GM12873 (cell line): ENCODE measurements at regions not wholly inside any gene's neighbourhood (a gene's known extent, or its start where the extent isn't known, plus 50 kb on each side); places are given as distances from the start of the nearest gene placed in this dataset.

Experiments
- CTCF ChIP-seq: IDR thresholded peaks from 2 replicates; pipeline ENCODE4 v1.5.1; 2012; ENCODE audit warnings: low read depth, mild to moderate bottlenecking, moderate library complexity, low read length, control low read depth; ENCODE audit not compliant: insufficient read depth; ENCODE audit errors: missing control alignments

DNA sequence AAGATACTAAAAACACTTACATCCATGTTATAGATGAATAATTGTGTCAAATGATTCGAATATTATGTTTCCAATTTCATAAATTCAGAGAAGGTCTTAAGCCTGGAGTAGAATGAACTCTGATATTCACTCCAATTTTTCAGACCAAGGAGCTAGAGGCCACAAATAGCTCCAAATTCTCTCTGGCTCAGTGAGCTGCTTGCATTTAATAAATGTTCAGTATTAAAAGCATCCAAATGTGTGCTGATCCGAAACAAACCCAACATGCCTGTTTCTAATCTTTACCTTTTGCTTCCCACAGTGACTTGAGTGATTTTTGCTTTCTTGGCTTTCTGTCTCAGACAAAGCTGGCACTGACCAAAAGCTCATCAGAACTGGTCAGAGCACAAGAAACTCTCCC, 291.4 kb downstream of the CCDC85A start:
- TF ChIP-seq CTCF: no peak

DNA sequence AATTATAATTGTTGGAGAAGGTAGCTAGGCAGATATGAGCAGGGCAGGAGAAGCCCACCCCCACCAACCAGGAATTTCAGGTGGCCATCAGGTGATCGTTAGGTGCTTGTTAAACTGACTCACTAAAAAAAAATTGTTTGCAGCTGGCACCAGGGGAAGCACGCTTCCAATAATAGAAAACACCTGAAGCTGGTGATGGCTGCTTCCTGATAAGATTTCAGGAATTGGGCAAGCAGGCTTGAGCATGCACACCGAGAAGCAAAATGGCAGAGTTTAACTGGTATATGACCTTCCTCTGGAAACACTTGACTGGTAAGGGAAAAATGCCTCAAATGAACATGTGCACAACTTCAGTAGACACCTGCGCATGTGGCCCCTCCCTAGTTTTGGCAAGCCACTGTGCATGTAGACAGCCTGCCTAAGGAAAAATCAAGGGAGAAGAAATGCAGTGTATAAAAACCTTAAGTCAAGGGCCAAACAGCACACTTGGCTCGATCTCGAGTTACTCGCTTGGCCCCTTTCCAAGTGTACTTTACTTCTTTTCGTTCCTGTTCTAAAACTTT, 292.8 kb downstream of the CCDC85A start:
- no peak for TF ChIP-seq CTCF

- TF ChIP-seq CTCF: no peak
Observed at GRCh38 chr2:56478027-56478426, 294.2 kb downstream of the CCDC85A start.

DNA sequence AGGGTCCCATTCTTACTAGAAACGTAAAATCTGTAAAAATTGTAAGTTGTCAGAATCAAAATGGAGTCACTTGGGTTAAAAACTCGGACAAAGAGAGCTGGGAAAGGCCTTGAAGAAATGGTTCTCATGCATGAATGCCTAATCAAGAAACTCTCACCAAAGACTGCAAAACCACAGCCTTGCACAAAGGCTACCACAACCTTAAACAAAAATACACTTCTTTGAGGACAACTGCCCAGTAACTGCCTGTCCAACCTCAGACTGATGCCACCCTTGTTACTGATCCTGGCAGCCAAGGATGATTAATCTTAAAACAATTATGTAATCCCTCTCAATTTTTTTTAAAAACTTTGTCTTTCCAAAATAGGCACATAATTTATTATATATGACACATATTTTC, 299.3 kb downstream of the CCDC85A start:
- TF ChIP-seq CTCF: no peak

GRCh38 chr2:56484906-56485305, 301.1 kb downstream of the CCDC85A start:
- TF ChIP-seq CTCF: no peak

GRCh38 chr2:56500317-56500716, 316.5 kb downstream of the CCDC85A start:
- TF ChIP-seq CTCF: no peak

DNA sequence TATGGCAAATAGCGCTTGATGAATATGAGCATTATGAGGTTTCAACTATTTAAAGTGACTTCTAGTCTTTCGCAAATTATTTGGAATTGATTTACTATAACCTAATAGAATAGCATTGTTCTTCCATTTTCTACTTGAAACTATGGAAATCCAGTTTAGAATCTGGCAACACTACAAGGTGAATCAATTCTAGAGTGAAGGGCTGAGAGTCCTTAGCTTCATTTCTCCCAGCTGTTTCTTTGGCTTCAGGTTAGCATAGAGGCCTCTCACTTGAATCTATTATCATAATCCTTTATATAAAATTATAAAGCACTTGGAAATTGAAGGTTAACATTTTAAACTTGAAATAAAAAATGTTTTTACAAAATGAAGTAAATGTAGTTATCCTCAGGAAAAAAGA, 318.8 kb downstream of the CCDC85A start:
- TF ChIP-seq CTCF: no peak
